Esophagus squamous epithelium (tissue), 5 donors: ENCODE measurements at regions not wholly inside any gene's neighbourhood (a gene's known extent, or its start where the extent isn't known, plus 50 kb on each side); places are given as distances from the start of the nearest gene placed in this dataset.

ENCODE experiments used
- DNase-seq: peaks from one replicate; lab custom pipeline; 2025; lab: John Stamatoyannopoulos, UW
- H3K27ac ChIP-seq, 4 donors: fragments of 200-600 bp; sonication (generic); one replicate each; pipeline ENCODE4 v1.5.1; 2016 to 2019; ENCODE audit warnings: mild to moderate bottlenecking in 1 of 4
- H3K27me3 ChIP-seq, 4 donors: fragments of 200-600 bp; sonication (generic); 1 replicate in 3 of 4; 2 replicates in 1 of 4; pipeline versions ENCODE4 v1.5.1 to v1.6.0; 2017 to 2021; ENCODE audit warnings: antibody characterized with exemption in 1 of 4
- H3K36me3 ChIP-seq, 3 donors: fragments of 200-600 bp; sonication (generic); one replicate each; pipeline ENCODE4 v1.5.1; 2016 to 2019
- H3K4me1 ChIP-seq, 3 donors: fragments of 200-600 bp; sonication (generic); one replicate each; pipeline ENCODE4 v1.5.1; 2017 to 2019
- H3K4me3 ChIP-seq, 4 donors: fragments of 200-600 bp; sonication (generic); 1 replicate in 3 of 4; 2 replicates in 1 of 4; pipeline ENCODE4 v1.5.1; 2016 to 2019; ENCODE audit warnings: mild to moderate bottlenecking in 2 of 4, moderate library complexity in 1 of 4
- H3K9me3 ChIP-seq, 3 donors: fragments of 200-600 bp; sonication (generic); one replicate each; pipeline ENCODE4 v1.5.1; 2016 to 2019
- CTCF ChIP-seq, 6 experiments: fragments of 450-650 bp in 4 of 6; fragments of 200-600 bp in 2 of 6; sonication (generic) in 2 of 6; IDR thresholded peaks; one replicate each; pipeline ENCODE4 v1.5.1; 2016 to 2019; ENCODE audit warnings: antibody characterized with exemption in 6 of 6, mild to moderate bottlenecking in 4 of 6, moderate library complexity in 4 of 6
- POLR2A ChIP-seq, 4 donors: fragments of 450-650 bp; IDR thresholded peaks; one replicate each; pipeline ENCODE4 v1.6.1; 2017; ENCODE audit warnings: antibody characterized with exemption in 4 of 4, mild to moderate bottlenecking in 4 of 4, moderate library complexity in 3 of 4
- WGBS, 2 donors: methylation state at CpG; one replicate each; pipeline ENCODE4 v1.1.5; 2018; 5-methylcytosine and 5-hydroxymethylcytosine counted together
- intact Hi-C: fragments of 100-400 bp; cut with DNase I; formaldehyde crosslinking; loops from one replicate; pipeline ENCODE4 v1.15.0; 2022
- donor health status: DM: yes; HTN: yes; CAD: no.

- no peak overlapping the region for H3K4me3 ChIP-seq
- H3K36me3 ChIP-seq, result no peaks in the 10 kb centered on the region
- H3K4me1 ChIP-seq, result no peaks in the 10 kb centered on the region
- no peaks in the 10 kb centered on the region for H3K9me3 ChIP-seq
- no peaks in the 10 kb centered on the region for H3K27me3 ChIP-seq
- no peak for DNase-seq
- H3K27ac ChIP-seq, result no peak overlapping the region
- intact Hi-C loops, result no loop called here
- WGBS, 2 donors, result 54 to 65% methylated on average over 2 of the region's 2 CpGs
- TF ChIP-seq CTCF (IDR thresholded peaks at IDR 0.05) (no peak), POLR2A (IDR thresholded peaks at IDR 0.05) (no peak)
Measured at GRCh38 chr1:73784026-73784425, 413.9 kb downstream of the LRRIQ3 start.

GRCh38 chr1:73783352-73783751 is 414.6 kb downstream of the LRRIQ3 start:
- no peak for DNase-seq
- H3K9me3 ChIP-seq, result no peaks in the 10 kb centered on the region
- H3K36me3 ChIP-seq, result no peaks in the 10 kb centered on the region
- no peaks in the 10 kb centered on the region for H3K4me1 ChIP-seq
- no peak for TF ChIP-seq POLR2A (IDR thresholded peaks at IDR 0.05)
- WGBS, 2 donors, result 56 to 57% methylated on average over 6 of the region's 6 CpGs
- no peak overlapping the region for H3K4me3 ChIP-seq
- H3K27me3 ChIP-seq, result no peaks in the 10 kb centered on the region
- intact Hi-C loops, result no loop called here
- H3K27ac ChIP-seq, result no peak overlapping the region

GRCh38 chr1:73782901-73783300 is 415.1 kb downstream of the LRRIQ3 start:
- TF ChIP-seq POLR2A (IDR thresholded peaks at IDR 0.05) (no peak), CTCF (IDR thresholded peaks at IDR 0.05) (no peak)
- no peak overlapping the region for H3K27ac ChIP-seq
- intact Hi-C loops, result no loop called here
- H3K36me3 ChIP-seq, result no peaks in the 10 kb centered on the region
- WGBS, 2 donors, result 40 to 56% methylated on average over 2 of the region's 2 CpGs
- H3K27me3 ChIP-seq, result no peaks in the 10 kb centered on the region
- no peaks in the 10 kb centered on the region for H3K4me1 ChIP-seq
- H3K4me3 ChIP-seq, result no peak overlapping the region
- no peaks in the 10 kb centered on the region for H3K9me3 ChIP-seq
- no peak for DNase-seq

- Histone ChIP-seq H3K27me3 (no peaks in the 10 kb centered on the region), H3K4me3 (no peak overlapping the region), H3K9me3 (no peaks in the 10 kb centered on the region), H3K27ac (no peak overlapping the region), H3K4me1 (no peaks in the 10 kb centered on the region), H3K36me3 (no peaks in the 10 kb centered on the region)
- 85 to 87% methylated on average over 2 of the region's 2 CpGs for WGBS, 2 donors
- no peak for TF ChIP-seq POLR2A (IDR thresholded peaks at IDR 0.05)
- no peak for TF ChIP-seq CTCF (IDR thresholded peaks at IDR 0.05)
- DNase-seq, result no peak
- intact Hi-C loops, result no loop called here
Measured at GRCh38 chr1:73781251-73781650, 416.7 kb downstream of the LRRIQ3 start.

GRCh38 chr1:73778471-73778870 is 419.5 kb downstream of the LRRIQ3 start:
- DNase-seq, result no peak
- no peak overlapping the region for H3K27ac ChIP-seq
- H3K36me3 ChIP-seq, result no peaks in the 10 kb centered on the region
- intact Hi-C loops, result no loop called here
- no peaks in the 10 kb centered on the region for H3K9me3 ChIP-seq
- WGBS, 2 donors, result 48 to 63% methylated on average over 3 of the region's 3 CpGs
- H3K4me3 ChIP-seq, result no peak overlapping the region
- H3K4me1 ChIP-seq, result no peaks in the 10 kb centered on the region
- no peaks in the 10 kb centered on the region for H3K27me3 ChIP-seq
- TF ChIP-seq POLR2A (IDR thresholded peaks at IDR 0.05), result no peak
- TF ChIP-seq CTCF (IDR thresholded peaks at IDR 0.05), result no peak

GRCh38 chr1:73775896-73776295 is 422.1 kb downstream of the LRRIQ3 start:
- intact Hi-C loops, result no loop called here

More at GRCh38 chr1:73775896-73776295, 422.1 kb downstream of the LRRIQ3 start:
- H3K27me3 ChIP-seq, result no peaks in the 10 kb centered on the region
- TF ChIP-seq POLR2A (IDR thresholded peaks at IDR 0.05) (no peak), CTCF (IDR thresholded peaks at IDR 0.05) (no peak)
- no peak overlapping the region for H3K27ac ChIP-seq
- no peak overlapping the region for H3K4me3 ChIP-seq
- H3K9me3 ChIP-seq, result no peaks in the 10 kb centered on the region
- H3K36me3 ChIP-seq, result no peaks in the 10 kb centered on the region
- H3K4me1 ChIP-seq, result no peaks in the 10 kb centered on the region
- no peak for DNase-seq
